ENCODE measurements at regions not wholly inside any gene's neighbourhood (a gene's known extent, or its start where the extent isn't known, plus 50 kb on each side); places are given as distances from the start of the nearest gene placed in this dataset.

GRCh38 chr10:88062385-88062784 is 199.0 kb downstream of the PTEN start:
- H3K27me3 ChIP-seq (replicated peaks; ENCODE audit: control insufficient read depth, insufficient read depth, low read length): no peaks in the 10 kb centered on the region
- DNase-seq (ENCODE audit: extremely low read depth, insufficient read length): no peak
- TF ChIP-seq CTCF (IDR thresholded peaks at IDR 0.05; ENCODE audit: insufficient read depth, low read length, poor library complexity, severe bottlenecking): no peak
- no peak overlapping the region for H3K4me3 ChIP-seq (replicated peaks; ENCODE audit: low read depth, low read length)
- H3K36me3 ChIP-seq (ENCODE audit: control insufficient read depth, insufficient read depth, low read length): no peaks in the 10 kb centered on the region

DNA sequence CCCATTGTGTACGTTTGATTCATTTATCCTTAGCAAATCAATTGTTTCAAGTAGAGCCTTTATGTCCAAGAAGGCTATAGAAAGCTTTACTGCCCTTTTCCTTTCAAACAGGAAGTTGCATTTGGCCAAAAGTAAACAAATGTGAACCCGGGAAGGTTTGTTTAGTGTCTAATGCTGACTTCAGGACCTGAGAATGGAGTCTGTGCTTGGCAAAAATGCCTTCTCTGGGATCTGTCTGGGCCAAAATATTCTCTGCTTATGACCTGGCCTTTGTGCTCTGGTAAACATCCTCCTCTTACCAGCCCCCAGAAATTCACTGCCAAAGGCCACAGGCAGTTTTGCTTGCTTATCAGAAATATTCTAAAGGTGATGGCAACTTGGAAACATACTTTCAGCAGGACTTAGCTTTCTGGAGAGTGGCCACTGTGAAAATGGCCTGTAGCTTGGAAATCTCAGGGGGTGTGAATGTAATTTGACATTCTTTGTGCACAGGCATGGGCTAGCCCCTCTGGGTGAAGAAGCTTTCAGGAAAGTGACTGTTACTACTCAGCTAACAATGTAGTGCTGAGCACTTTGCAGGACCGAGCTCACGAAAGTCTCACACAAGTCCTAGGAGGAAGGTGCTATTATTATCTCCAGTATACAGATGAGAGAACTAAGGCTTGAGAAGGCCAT is 199.5 kb downstream of the PTEN start:
- no peak for DNase-seq (ENCODE audit: extremely low read depth, insufficient read length)
- H3K4me3 ChIP-seq (replicated peaks; ENCODE audit: low read depth, low read length): no peak overlapping the region
- TF ChIP-seq CTCF (IDR thresholded peaks at IDR 0.05; ENCODE audit: insufficient read depth, low read length, poor library complexity, severe bottlenecking): no peak
- no peaks in the 10 kb centered on the region for H3K36me3 ChIP-seq (ENCODE audit: control insufficient read depth, insufficient read depth, low read length)
- no peaks in the 10 kb centered on the region for H3K27me3 ChIP-seq (replicated peaks; ENCODE audit: control insufficient read depth, insufficient read depth, low read length)

DNA sequence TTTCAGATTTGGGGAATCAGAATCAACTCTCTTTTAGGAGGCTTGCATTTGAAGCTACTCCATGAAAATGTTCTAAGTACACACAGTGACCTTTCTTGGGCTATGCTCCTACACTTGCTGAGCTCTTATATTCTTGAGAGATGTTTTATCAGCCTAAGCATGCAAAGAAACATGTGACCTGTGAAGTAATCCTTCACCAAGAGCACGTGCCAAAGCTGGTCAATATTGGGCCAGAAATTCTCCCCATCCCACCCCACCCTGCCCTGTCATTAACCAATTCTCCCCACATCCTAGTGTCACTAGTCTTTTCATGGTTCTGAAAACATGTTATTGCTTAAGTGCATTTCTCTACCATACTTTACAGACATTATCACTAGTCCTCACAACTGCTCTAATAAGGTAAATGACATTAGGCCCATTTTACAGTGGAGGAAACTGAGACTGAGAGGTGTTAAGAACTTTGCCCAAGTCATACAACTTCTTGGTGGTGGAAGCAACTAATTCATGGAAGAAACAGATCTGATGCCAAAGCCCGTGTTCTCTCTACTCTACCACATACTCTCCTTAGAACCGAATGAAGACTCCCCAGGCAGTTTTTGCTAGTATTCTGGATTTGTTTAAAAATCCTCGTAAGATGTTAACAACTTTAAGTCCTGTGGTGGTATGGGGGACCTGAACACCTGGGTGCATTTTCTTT is 200.6 kb downstream of the PTEN start:
- no peaks in the 10 kb centered on the region for H3K36me3 ChIP-seq (ENCODE audit: control insufficient read depth, insufficient read depth, low read length)
- H3K27me3 ChIP-seq (replicated peaks; ENCODE audit: control insufficient read depth, insufficient read depth, low read length): no peaks in the 10 kb centered on the region
- H3K4me3 ChIP-seq (replicated peaks; ENCODE audit: low read depth, low read length): no peak overlapping the region
- TF ChIP-seq CTCF (IDR thresholded peaks at IDR 0.05; ENCODE audit: insufficient read depth, low read length, poor library complexity, severe bottlenecking): no peak
- no peak for DNase-seq (ENCODE audit: extremely low read depth, insufficient read length)

DNA sequence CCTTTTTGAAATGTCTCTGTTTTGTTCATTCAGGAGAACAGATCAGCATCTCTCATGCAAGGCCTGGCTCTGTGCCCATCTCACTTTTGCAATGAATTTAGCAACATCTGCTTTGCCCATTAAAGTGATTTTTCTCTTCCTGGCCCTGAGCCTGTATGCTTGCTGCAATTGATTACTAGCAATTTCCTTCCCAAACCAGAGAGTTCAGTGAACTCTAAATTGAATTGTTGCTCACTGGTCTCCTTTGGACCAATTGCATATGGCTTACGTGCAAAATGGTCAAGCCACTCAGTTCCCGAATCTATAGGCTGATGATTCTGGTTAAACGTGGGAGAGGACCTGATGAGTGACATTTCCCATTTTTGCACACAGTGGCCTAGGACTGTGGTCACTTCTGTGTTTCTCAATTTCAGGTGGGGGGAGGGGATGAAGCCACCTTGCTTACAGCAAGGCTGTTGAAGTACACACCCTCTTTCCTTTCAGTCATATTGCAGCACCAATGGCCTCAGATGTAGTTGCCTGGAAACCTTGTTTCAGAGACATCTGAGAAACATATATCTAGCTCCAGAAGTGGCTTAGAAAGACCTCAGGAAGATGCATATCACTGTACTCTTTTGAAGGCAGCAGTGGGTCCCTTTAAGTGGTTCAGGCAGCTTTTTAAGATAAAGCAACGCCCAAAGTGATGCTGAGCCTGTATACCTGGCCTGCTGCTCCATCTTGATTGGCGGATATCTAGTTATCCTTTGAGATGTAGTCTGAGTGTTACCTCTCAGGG is 201.4 kb downstream of the PTEN start:
- Histone ChIP-seq H3K36me3 (ENCODE audit: control insufficient read depth, insufficient read depth, low read length) (no peaks in the 10 kb centered on the region), H3K4me3 (replicated peaks; ENCODE audit: low read depth, low read length) (no peak overlapping the region), H3K27me3 (replicated peaks; ENCODE audit: control insufficient read depth, insufficient read depth, low read length) (no peaks in the 10 kb centered on the region)
- peak; percentile 72 for DNase-seq (ENCODE audit: extremely low read depth, insufficient read length)
- TF ChIP-seq CTCF (IDR thresholded peaks at IDR 0.05; ENCODE audit: insufficient read depth, low read length, poor library complexity, severe bottlenecking): no peak

GRCh38 chr10:88065383-88066049 is 202.1 kb downstream of the PTEN start:
- TF ChIP-seq CTCF (IDR thresholded peaks at IDR 0.05; ENCODE audit: insufficient read depth, low read length, poor library complexity, severe bottlenecking): no peak
- no peaks in the 10 kb centered on the region for H3K27me3 ChIP-seq (replicated peaks; ENCODE audit: control insufficient read depth, insufficient read depth, low read length)
- H3K4me3 ChIP-seq (replicated peaks; ENCODE audit: low read depth, low read length): no peak overlapping the region
- peak; percentile 66 for DNase-seq (ENCODE audit: extremely low read depth, insufficient read length)
- H3K36me3 ChIP-seq (ENCODE audit: control insufficient read depth, insufficient read depth, low read length): no peaks in the 10 kb centered on the region
